ENCODE measurements at regions not wholly inside any gene's neighbourhood (a gene's known extent, or its start where the extent isn't known, plus 50 kb on each side); places are given as distances from the start of the nearest gene placed in this dataset.

DNA sequence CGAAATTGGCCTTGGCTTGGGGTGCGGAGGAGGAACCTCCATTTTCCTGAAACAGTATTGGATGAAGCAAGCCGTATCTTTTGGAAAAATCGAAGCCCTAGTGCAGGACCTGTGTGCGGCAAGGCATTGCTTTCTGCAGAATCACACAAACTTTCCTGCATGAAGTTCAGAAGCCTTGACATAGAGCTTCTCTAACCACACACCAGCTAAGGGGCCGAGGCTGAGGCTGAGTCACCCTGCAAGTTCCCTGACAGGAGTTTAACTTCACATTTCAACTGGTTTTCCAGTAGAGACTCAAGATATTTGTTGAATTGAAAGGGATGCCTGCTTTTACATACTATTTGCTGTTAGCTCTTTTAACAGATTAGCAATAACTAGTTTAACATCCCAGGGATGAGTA, 67.8 kb downstream of the TCF20 start:
- no peak overlapping the region for H3K4me3 ChIP-seq (ENCODE audit: low read depth, low read length)
- intact Hi-C loops (cut with micrococcal nuclease; ENCODE audit: unreplicated experiment): no loop called here
- Mint-ChIP-seq H3K4me1 (ENCODE audit: low read depth, unreplicated experiment) (no peaks in the 10 kb centered on the region), H3K27me3 (ENCODE audit: insufficient read depth, unreplicated experiment) (no peaks in the 10 kb centered on the region), H3K4me3 (ENCODE audit: unreplicated experiment) (no peak overlapping the region), H3K9me3 (ENCODE audit: unreplicated experiment) (no peaks in the 10 kb centered on the region), H3K36me3 (ENCODE audit: insufficient read depth, unreplicated experiment) (peaks cover 61% of the 10 kb centered on the region), H3K27ac (ENCODE audit: unreplicated experiment) (no peak overlapping the region)
- H3K36me3 ChIP-seq (ENCODE audit: control insufficient read depth, insufficient read depth, low read length): peaks cover 3% of the 10 kb centered on the region
- BruUV-seq (replicated peaks): no TSS peak
- H3K27me3 ChIP-seq (replicated peaks; ENCODE audit: control insufficient read depth, insufficient read depth, low read length): no peaks in the 10 kb centered on the region
- ChIA-PET POLR2A (interaction anchor here (0.6 kb wide), 1 partner anchor 61 kb away, joined by 3 read pairs; no protein-coding TSS in a partner anchor), CTCF (no interaction called here)
- DNase-seq: no peak
- no peaks in the 10 kb centered on the region for H3K9me3 ChIP-seq
- H3K4me1 ChIP-seq: no peaks in the 10 kb centered on the region
- TF ChIP-seq, protein P1, sequence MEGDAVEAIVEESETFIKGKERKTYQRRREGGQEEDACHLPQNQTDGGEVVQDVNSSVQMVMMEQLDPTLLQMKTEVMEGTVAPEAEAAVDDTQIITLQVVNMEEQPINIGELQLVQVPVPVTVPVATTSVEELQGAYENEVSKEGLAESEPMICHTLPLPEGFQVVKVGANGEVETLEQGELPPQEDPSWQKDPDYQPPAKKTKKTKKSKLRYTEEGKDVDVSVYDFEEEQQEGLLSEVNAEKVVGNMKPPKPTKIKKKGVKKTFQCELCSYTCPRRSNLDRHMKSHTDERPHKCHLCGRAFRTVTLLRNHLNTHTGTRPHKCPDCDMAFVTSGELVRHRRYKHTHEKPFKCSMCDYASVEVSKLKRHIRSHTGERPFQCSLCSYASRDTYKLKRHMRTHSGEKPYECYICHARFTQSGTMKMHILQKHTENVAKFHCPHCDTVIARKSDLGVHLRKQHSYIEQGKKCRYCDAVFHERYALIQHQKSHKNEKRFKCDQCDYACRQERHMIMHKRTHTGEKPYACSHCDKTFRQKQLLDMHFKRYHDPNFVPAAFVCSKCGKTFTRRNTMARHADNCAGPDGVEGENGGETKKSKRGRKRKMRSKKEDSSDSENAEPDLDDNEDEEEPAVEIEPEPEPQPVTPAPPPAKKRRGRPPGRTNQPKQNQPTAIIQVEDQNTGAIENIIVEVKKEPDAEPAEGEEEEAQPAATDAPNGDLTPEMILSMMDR (IDR thresholded peaks at IDR 0.05; ENCODE audit: insufficient read depth in 1 of 2, low read depth in 1 of 2, low read length in 1 of 2, severe bottlenecking in 1 of 2, unreplicated experiment in 1 of 2): no peak

DNA sequence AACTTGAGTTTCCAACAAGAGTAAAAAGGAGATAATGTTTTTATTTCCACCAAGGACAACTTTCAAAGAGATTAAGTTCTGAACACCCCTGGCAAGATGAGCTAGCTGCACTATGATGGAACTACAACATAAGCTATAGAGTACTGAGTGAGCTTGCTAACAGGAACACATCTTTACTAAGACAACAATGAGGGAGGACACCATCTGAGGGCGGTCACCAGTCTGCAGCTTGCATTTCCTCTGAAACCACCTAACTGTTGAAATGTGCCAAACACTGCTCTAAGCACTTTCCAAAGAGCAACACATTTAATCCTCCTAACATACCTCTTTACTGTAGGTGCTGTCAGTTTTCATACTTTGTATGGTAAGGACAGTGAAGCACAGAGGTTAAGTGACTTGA, 68.4 kb downstream of the TCF20 start:
- no peak overlapping the region for H3K4me3 Mint-ChIP-seq (ENCODE audit: unreplicated experiment)

DNA sequence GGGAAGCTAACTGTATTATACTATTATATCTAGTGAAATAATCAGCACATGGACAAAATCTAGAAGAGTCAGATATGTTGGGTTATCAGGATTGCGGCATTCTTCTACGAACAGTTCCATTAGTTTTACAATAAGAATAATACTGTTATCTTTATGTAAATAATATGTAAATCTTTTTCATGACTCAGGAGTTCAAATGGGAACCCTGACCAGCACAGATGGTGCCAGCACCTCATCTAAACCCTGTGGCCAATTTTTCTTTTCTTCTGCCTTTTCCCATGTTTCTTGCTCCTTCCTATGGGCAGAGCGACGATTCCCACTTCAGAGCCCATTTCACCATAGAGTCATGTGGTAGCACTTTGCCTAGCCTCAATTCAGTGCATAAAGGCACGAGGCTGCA, 68.4 kb upstream of the CYP2D6 start:
- CTCF ChIA-PET: no interaction called here
- H3K27ac Mint-ChIP-seq (ENCODE audit: unreplicated experiment): no peak overlapping the region
- H3K4me1 Mint-ChIP-seq (ENCODE audit: low read depth, unreplicated experiment): no peaks in the 10 kb centered on the region
- peaks cover 3% of the 10 kb centered on the region; the same call in 1 of the 2 replicates for H3K36me3 ChIP-seq (ENCODE audit: control insufficient read depth, insufficient read depth, low read length)
- POLR2A ChIA-PET: no interaction called here
- H3K4me3 Mint-ChIP-seq (ENCODE audit: unreplicated experiment): no peak overlapping the region
- no peaks in the 10 kb centered on the region for H3K27me3 Mint-ChIP-seq (ENCODE audit: insufficient read depth, unreplicated experiment)
- no peaks in the 10 kb centered on the region for H3K27me3 ChIP-seq (replicated peaks; ENCODE audit: control insufficient read depth, insufficient read depth, low read length)
- no peaks in the 10 kb centered on the region for H3K9me3 ChIP-seq
- H3K36me3 Mint-ChIP-seq (ENCODE audit: insufficient read depth, unreplicated experiment): peaks cover 35% of the 10 kb centered on the region
- intact Hi-C loops (cut with micrococcal nuclease; ENCODE audit: unreplicated experiment): no loop called here
- no peak overlapping the region for H3K4me3 ChIP-seq (ENCODE audit: low read depth, low read length)
- no peaks in the 10 kb centered on the region for H3K9me3 Mint-ChIP-seq (ENCODE audit: unreplicated experiment)
- no peak for DNase-seq
- BruUV-seq (replicated peaks): no TSS peak
- TF ChIP-seq, protein P1 (IDR thresholded peaks at IDR 0.05; ENCODE audit: insufficient read depth in 1 of 2, low read depth in 1 of 2, low read length in 1 of 2, severe bottlenecking in 1 of 2, unreplicated experiment in 1 of 2): no peak
- no peaks in the 10 kb centered on the region for H3K4me1 ChIP-seq

More for the DNA sequence above, 68.4 kb downstream of the TCF20 start:
- H3K4me3 ChIP-seq (ENCODE audit: low read depth, low read length): no peak overlapping the region
- Mint-ChIP-seq H3K36me3 (ENCODE audit: insufficient read depth, unreplicated experiment) (peaks cover 57% of the 10 kb centered on the region), H3K27me3 (ENCODE audit: insufficient read depth, unreplicated experiment) (no peaks in the 10 kb centered on the region), H3K27ac (ENCODE audit: unreplicated experiment) (no peak overlapping the region), H3K4me1 (ENCODE audit: low read depth, unreplicated experiment) (no peaks in the 10 kb centered on the region), H3K9me3 (ENCODE audit: unreplicated experiment) (no peaks in the 10 kb centered on the region)
- POLR2A ChIA-PET: interaction anchor here (0.6 kb wide), 1 partner anchor 62 kb away, joined by 3 read pairs; no protein-coding TSS in a partner anchor
- BruUV-seq (replicated peaks): no TSS peak
- DNase-seq: no peak
- H3K27me3 ChIP-seq (replicated peaks; ENCODE audit: control insufficient read depth, insufficient read depth, low read length): no peaks in the 10 kb centered on the region
- intact Hi-C loops (cut with micrococcal nuclease; ENCODE audit: unreplicated experiment): no loop called here
- TF ChIP-seq, protein P1 (IDR thresholded peaks at IDR 0.05; ENCODE audit: insufficient read depth in 1 of 2, low read depth in 1 of 2, low read length in 1 of 2, severe bottlenecking in 1 of 2, unreplicated experiment in 1 of 2): no peak
- peaks cover 3% of the 10 kb centered on the region for H3K36me3 ChIP-seq (ENCODE audit: control insufficient read depth, insufficient read depth, low read length)
- CTCF ChIA-PET: no interaction called here
- no peaks in the 10 kb centered on the region for H3K4me1 ChIP-seq
- no peaks in the 10 kb centered on the region for H3K9me3 ChIP-seq

Data from Caco-2 (cell line).